Endodermal cell (in vitro differentiated cells): ENCODE measurements at regions not wholly inside any gene's neighbourhood (a gene's known extent, or its start where the extent isn't known, plus 50 kb on each side); places are given as distances from the start of the nearest gene placed in this dataset.

Source experiments
- DNase-seq: peaks from one replicate; pipeline ENCODE4 v3.0.0-alpha.2; 2017
- H3K27ac ChIP-seq: 2 replicates; pipeline ENCODE4 v1.5.1; 2013; ENCODE audit warnings: mild to moderate bottlenecking, low read depth, low read length, moderate library complexity
- H3K27me3 ChIP-seq: 2 replicates; pipeline ENCODE4 v1.6.1; 2013; ENCODE audit warnings: mild to moderate bottlenecking, low read length, moderate library complexity; ENCODE audit not compliant: insufficient read depth, control insufficient read depth, poor library complexity, severe bottlenecking
- H3K36me3 ChIP-seq: 2 replicates; pipeline ENCODE4 v1.7.0; 2013; ENCODE audit warnings: mild to moderate bottlenecking, low read length, moderate library complexity; ENCODE audit not compliant: control insufficient read depth, insufficient read depth
- H3K4me1 ChIP-seq: one replicate; pipeline ENCODE4 v1.7.0; 2013; ENCODE audit warnings: low read length; ENCODE audit not compliant: control insufficient read depth, insufficient read depth
- H3K4me3 ChIP-seq: 2 replicates; pipeline ENCODE4 v1.5.1; 2013; ENCODE audit warnings: mild to moderate bottlenecking, low read length, moderate library complexity
- H3K9ac ChIP-seq: 2 replicates; pipeline ENCODE4 v1.6.1; 2013; ENCODE audit warnings: mild to moderate bottlenecking, low read length, moderate library complexity; ENCODE audit not compliant: poor library complexity, severe bottlenecking; ENCODE audit errors: extremely low read depth
- H3K9me3 ChIP-seq: 2 replicates; pipeline ENCODE4 v1.6.1; 2013; ENCODE audit warnings: mild to moderate bottlenecking, low read length, moderate library complexity; ENCODE audit not compliant: control insufficient read depth
- H3K27ac Mint-ChIP-seq: 2 replicates; pipeline ENCODE4 v1.8.0; 2020; ENCODE audit warnings: mixed read lengths
- H3K27me3 Mint-ChIP-seq: 2 replicates; pipeline ENCODE4 v1.8.0; 2021; ENCODE audit warnings: mild to moderate bottlenecking, mixed read lengths; ENCODE audit not compliant: insufficient read depth
- H3K36me3 Mint-ChIP-seq: 2 replicates; pipeline ENCODE4 v1.8.0; 2020; ENCODE audit warnings: low read depth, mixed read lengths
- H3K4me1 Mint-ChIP-seq: 2 replicates; pipeline ENCODE4 v1.8.0; 2020; ENCODE audit warnings: mixed read lengths
- H3K4me3 Mint-ChIP-seq: 2 replicates; pipeline ENCODE4 v1.8.0; 2020; ENCODE audit warnings: mild to moderate bottlenecking, moderate library complexity, mixed read lengths
- H3K9me3 Mint-ChIP-seq: 2 replicates; pipeline ENCODE4 v1.8.0; 2020; ENCODE audit warnings: mild to moderate bottlenecking, mixed read lengths
- WGBS, 2 experiments: methylation state at CpG; one replicate each; pipeline versions ENCODE4 v1.1.5 to v1.1.7; 2013; ENCODE audit warnings: missing lambda C conversion rate in 2 of 2, mixed read lengths in 1 of 2; ENCODE audit not compliant: insufficient coverage in 1 of 2, insufficient read length in 1 of 2; 5-methylcytosine and 5-hydroxymethylcytosine counted together
- TF ChIP-seq, protein P1 (sequence below): fragments of 200-600 bp; sonication (generic); conservative IDR thresholded peaks from 2 replicates; pipeline ENCODE4 v1.5.0; 2021; ENCODE audit warnings: antibody characterized with exemption, mild to moderate bottlenecking

DNA sequence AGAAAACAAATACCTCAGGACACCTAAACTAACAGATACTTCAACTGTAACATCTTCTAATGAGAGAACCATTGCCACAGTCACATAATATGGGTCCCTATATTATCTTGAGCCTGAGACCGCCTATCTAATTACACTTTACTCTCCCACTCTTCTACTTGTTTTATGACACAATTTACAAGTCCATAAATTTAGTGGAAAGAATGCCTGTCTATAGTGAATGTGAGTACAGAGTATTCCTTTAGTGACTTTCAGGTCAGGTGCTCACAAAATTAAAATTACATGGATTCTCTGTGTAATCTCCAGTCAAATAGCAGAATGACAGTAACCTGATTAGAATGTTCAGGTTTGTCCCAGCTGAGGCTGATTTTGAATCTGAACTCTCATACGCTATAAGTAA is 624.1 kb downstream of the PKHD1 start:
- Mint-ChIP-seq H3K9me3 (no peaks in the 10 kb centered on the region), H3K36me3 (no peaks in the 10 kb centered on the region)
- DNase-seq, result no peak

DNA sequence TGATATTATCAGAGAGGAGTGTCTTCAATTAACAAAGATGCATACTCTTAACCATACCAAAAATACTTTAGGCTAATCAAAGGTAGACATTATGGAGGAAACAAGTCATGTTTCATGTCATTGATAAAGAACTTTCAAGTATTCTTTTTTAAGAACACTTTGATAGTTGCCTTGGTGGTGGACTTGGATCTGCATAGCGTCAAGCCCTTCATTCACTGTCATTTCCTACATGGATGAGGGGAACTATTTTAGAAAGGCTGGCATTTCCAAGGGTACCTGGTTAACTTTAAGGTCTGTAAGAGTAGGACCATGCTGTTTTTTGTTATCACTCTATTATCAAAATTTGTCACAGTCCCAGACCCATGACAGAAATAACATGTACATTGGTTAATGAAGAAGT is 622.5 kb downstream of the PKHD1 start:
- WGBS, 2 experiments, result 100% methylated on average over 1 of the region's 1 CpG; no CpG with 5 or more reads in 1 of the 2 experiments

More for the DNA sequence above, 624.1 kb downstream of the PKHD1 start:
- no peak overlapping the region for H3K4me3 ChIP-seq
- no peak overlapping the region for H3K4me3 Mint-ChIP-seq
- H3K36me3 ChIP-seq, result no peaks in the 10 kb centered on the region
- H3K27ac Mint-ChIP-seq, result no peak overlapping the region
- no peaks in the 10 kb centered on the region for H3K9me3 ChIP-seq
- H3K27me3 Mint-ChIP-seq, result no peaks in the 10 kb centered on the region
- TF ChIP-seq, protein P1, sequence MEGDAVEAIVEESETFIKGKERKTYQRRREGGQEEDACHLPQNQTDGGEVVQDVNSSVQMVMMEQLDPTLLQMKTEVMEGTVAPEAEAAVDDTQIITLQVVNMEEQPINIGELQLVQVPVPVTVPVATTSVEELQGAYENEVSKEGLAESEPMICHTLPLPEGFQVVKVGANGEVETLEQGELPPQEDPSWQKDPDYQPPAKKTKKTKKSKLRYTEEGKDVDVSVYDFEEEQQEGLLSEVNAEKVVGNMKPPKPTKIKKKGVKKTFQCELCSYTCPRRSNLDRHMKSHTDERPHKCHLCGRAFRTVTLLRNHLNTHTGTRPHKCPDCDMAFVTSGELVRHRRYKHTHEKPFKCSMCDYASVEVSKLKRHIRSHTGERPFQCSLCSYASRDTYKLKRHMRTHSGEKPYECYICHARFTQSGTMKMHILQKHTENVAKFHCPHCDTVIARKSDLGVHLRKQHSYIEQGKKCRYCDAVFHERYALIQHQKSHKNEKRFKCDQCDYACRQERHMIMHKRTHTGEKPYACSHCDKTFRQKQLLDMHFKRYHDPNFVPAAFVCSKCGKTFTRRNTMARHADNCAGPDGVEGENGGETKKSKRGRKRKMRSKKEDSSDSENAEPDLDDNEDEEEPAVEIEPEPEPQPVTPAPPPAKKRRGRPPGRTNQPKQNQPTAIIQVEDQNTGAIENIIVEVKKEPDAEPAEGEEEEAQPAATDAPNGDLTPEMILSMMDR, result no peak
- peaks cover 21% of the 10 kb centered on the region for H3K4me1 Mint-ChIP-seq
- 97% methylated on average over 2 of the region's 2 CpGs; no CpG with 5 or more reads in 1 of the 2 experiments for WGBS, 2 experiments
- no peak overlapping the region for H3K9ac ChIP-seq
- H3K4me1 ChIP-seq, result peaks cover 10% of the 10 kb centered on the region
- H3K27me3 ChIP-seq, result no peaks in the 10 kb centered on the region
- no peak overlapping the region for H3K27ac ChIP-seq

DNA sequence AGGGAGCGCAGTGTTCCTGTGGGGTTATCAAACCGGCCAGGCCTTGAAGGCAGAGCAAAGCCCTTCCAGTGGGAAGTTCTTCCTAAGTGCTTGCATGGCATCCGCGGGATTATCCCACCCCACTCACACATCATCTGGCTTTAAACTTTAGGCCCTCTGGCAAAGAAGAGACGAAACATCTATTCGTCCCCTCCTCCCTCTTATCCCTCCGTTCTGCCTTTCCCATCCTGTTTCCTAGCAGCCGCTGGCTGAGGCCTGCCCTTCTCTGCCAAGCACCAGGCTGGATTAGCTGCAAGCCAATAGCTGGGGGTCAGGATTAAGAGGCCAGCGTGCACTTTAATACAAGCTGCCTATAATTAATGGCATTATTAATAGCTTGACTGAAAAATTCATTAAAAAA is 621.0 kb downstream of the PKHD1 start:
- TF ChIP-seq, protein P1, result no peak
- Mint-ChIP-seq H3K36me3 (no peaks in the 10 kb centered on the region), H3K9me3 (no peaks in the 10 kb centered on the region), H3K27ac (no peak overlapping the region), H3K4me3 (no peak overlapping the region), H3K4me1 (peaks cover 20% of the 10 kb centered on the region), H3K27me3 (peaks cover 3% of the 10 kb centered on the region)
- Histone ChIP-seq H3K9ac (no peak overlapping the region), H3K4me3 (no peak overlapping the region), H3K27ac (no peak overlapping the region), H3K36me3 (no peaks in the 10 kb centered on the region), H3K9me3 (peaks cover 6% of the 10 kb centered on the region), H3K27me3 (no peaks in the 10 kb centered on the region), H3K4me1 (peaks cover 13% of the 10 kb centered on the region)
- no peak for DNase-seq
- WGBS, 2 experiments, result 86 to 87% methylated on average over 3 to 9 of the region's 9 CpGs

More for the DNA sequence above, 622.5 kb downstream of the PKHD1 start:
- Mint-ChIP-seq H3K36me3 (no peaks in the 10 kb centered on the region), H3K27ac (no peak overlapping the region), H3K4me3 (no peak overlapping the region), H3K4me1 (peaks cover 25% of the 10 kb centered on the region), H3K27me3 (no peaks in the 10 kb centered on the region), H3K9me3 (no peaks in the 10 kb centered on the region)
- Histone ChIP-seq H3K9ac (no peak overlapping the region), H3K27ac (no peak overlapping the region), H3K36me3 (no peaks in the 10 kb centered on the region), H3K27me3 (no peaks in the 10 kb centered on the region), H3K4me3 (no peak overlapping the region), H3K4me1 (peaks cover 13% of the 10 kb centered on the region), H3K9me3 (peaks cover 4% of the 10 kb centered on the region)
- TF ChIP-seq, protein P1, result no peak
- no peak for DNase-seq
